ENCODE measurements at regions not wholly inside any gene's neighbourhood (a gene's known extent, or its start where the extent isn't known, plus 50 kb on each side); places are given as distances from the start of the nearest gene placed in this dataset.
"Not testable (repeated sequence)": the region's sequence is repeated elsewhere in the genome, so short reads cannot be mapped to it uniquely, and the experiment has no call there.

DNA sequence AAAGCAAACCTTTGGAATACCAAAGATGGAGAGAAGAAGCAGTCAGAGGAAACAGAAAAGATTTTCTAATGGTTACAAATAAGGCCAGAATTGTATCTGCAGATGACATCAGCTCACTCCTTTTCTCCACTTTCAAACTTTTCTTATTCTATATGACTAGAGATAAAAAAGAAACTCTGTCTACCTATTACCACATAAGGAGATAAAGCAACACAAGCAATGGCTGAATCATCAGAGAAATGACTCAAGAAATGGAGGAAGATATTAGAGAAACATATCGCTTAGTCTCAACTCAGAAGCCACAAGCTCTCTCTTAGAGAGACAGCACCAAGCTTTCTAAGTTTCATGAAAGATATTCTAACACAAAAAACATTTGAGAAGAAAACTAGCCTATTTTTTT, 784.0 kb downstream of the ZPLD1 start:
- Mint-ChIP-seq H3K4me1 (no peaks in the 10 kb centered on the region), H3K27ac (ENCODE audit: low read depth) (no peak overlapping the region), H3K27me3 (no peaks in the 10 kb centered on the region), H3K36me3 (ENCODE audit: insufficient read depth) (no peaks in the 10 kb centered on the region), H3K9me3 (peaks cover 12% of the 10 kb centered on the region), H3K4me3 (no peak overlapping the region)
- no peak for DNase-seq (ENCODE audit: low spot score in 2 of 2)
- ATAC-seq (replicated peaks; ENCODE audit: extremely low read depth, poor library complexity, severe bottlenecking): no peak

- no peak for DNase-seq (ENCODE audit: low spot score in 2 of 2)
- Mint-ChIP-seq H3K4me1 (no peaks in the 10 kb centered on the region), H3K9me3 (peaks cover 12% of the 10 kb centered on the region), H3K27me3 (no peaks in the 10 kb centered on the region), H3K36me3 (ENCODE audit: insufficient read depth) (no peaks in the 10 kb centered on the region), H3K4me3 (no peak overlapping the region), H3K27ac (ENCODE audit: low read depth) (no peak overlapping the region)
- no peak for ATAC-seq (replicated peaks; ENCODE audit: extremely low read depth, poor library complexity, severe bottlenecking)
Observed at GRCh38 chr3:103227651-103228050, 792.8 kb downstream of the ZPLD1 start.

- peaks cover 2% of the 10 kb centered on the region for H3K36me3 Mint-ChIP-seq (ENCODE audit: insufficient read depth)
- no peak overlapping the region for H3K27ac Mint-ChIP-seq (ENCODE audit: low read depth)
- no peaks in the 10 kb centered on the region for H3K27me3 Mint-ChIP-seq
- no peaks in the 10 kb centered on the region for H3K4me1 Mint-ChIP-seq
- H3K9me3 Mint-ChIP-seq: peaks cover 21% of the 10 kb centered on the region
- no peak for DNase-seq (ENCODE audit: low spot score in 2 of 2)
- no peak for ATAC-seq (replicated peaks; ENCODE audit: extremely low read depth, poor library complexity, severe bottlenecking)
- H3K4me3 Mint-ChIP-seq: no peak overlapping the region
Observed at GRCh38 chr3:103247459-103247858, 812.6 kb downstream of the ZPLD1 start.

DNA sequence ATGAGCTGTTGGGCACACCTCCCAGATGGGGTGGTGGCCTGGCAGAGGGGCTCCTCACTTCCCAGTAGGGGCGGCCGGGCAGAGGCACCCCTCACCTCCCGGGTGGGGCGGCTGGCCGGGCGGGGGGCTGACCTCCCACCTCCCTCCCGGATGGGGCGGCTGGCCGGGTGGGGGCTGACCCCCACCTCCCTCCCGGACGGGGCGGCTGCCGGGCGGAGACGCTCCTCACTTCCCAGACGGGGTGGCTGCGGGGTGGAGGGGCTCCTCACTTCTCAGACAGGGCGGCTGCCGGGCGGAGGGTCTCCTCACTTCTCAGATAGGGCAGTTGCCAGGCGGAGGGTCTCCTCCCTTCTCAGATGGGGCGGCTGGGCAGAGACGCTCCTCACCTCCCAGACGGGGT, 820.0 kb downstream of the ZPLD1 start:
- H3K27ac Mint-ChIP-seq (ENCODE audit: low read depth); H3K4me1 Mint-ChIP-seq; DNase-seq (ENCODE audit: low spot score in 2 of 2); H3K27me3 Mint-ChIP-seq; H3K36me3 Mint-ChIP-seq (ENCODE audit: insufficient read depth); ATAC-seq (replicated peaks; ENCODE audit: extremely low read depth, poor library complexity, severe bottlenecking); H3K4me3 Mint-ChIP-seq: not testable (repeated sequence)
- H3K9me3 Mint-ChIP-seq: peaks cover 11% of the 10 kb centered on the region

DNA sequence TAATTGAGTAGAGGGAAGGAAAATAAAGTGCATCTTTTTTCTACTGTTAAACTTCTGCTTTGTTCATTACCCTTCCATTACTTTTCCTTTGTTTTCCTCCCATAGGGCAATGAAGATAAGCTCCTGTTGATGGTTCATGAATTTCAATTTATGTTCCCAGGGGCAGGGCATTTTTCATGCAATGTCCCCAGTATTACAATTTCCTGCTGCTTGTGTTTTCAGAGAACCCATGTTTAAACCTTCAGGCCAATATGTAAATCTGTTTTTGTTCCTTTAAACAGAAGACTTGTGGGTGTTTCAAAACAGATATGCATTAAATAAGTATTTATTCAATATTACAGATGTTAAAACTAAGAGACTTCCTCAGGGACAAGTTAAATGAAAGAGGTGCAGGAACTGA, 834.5 kb downstream of the ZPLD1 start:
- Mint-ChIP-seq H3K27ac (ENCODE audit: low read depth) (no peak overlapping the region), H3K4me1 (no peaks in the 10 kb centered on the region), H3K4me3 (no peak overlapping the region), H3K27me3 (no peaks in the 10 kb centered on the region), H3K9me3 (peaks cover 13% of the 10 kb centered on the region), H3K36me3 (ENCODE audit: insufficient read depth) (no peaks in the 10 kb centered on the region)
- no peak for DNase-seq (ENCODE audit: low spot score in 2 of 2)
- ATAC-seq (replicated peaks; ENCODE audit: extremely low read depth, poor library complexity, severe bottlenecking): no peak

GRCh38 chr3:103271575-103271974, 836.8 kb downstream of the ZPLD1 start:
- H3K27me3 Mint-ChIP-seq: no peaks in the 10 kb centered on the region

DNA sequence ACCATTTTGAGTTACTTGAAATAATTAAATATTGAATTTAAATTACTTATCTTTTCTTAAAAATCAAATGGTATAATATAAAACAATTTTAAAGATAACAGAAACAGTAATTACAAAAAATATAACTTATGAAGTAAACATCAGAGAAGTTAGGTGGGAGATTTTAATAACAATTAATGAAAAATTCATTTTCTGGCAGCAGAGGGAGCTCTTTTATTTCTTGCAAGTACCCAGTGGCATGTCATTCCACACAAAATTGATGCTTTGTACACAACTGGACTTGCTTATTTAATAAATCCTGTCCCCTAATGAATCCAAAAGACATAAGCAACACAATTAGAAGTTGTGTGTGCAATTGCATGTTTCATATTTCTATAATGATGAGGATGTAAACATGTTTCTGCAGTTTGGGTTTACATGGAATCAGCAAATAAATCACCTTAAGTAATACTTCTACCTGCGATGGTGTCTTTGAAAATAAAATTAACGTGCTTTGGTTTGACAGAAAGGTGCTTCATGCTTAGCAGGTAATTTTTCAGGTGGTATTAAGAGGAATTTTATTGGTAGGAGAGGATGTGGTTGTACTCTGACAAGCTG, 861.3 kb downstream of the ZPLD1 start:
- no peaks in the 10 kb centered on the region for H3K4me1 Mint-ChIP-seq
- H3K27me3 Mint-ChIP-seq: no peaks in the 10 kb centered on the region
- H3K36me3 Mint-ChIP-seq (ENCODE audit: insufficient read depth): no peaks in the 10 kb centered on the region

More at GRCh38 chr3:103271575-103271974, 836.8 kb downstream of the ZPLD1 start:
- DNase-seq (ENCODE audit: low spot score in 2 of 2) (no peak), ATAC-seq (replicated peaks; ENCODE audit: extremely low read depth, poor library complexity, severe bottlenecking) (no peak)
- Mint-ChIP-seq H3K27ac (ENCODE audit: low read depth) (no peak overlapping the region), H3K9me3 (peaks cover 13% of the 10 kb centered on the region), H3K4me3 (no peak overlapping the region), H3K36me3 (ENCODE audit: insufficient read depth) (no peaks in the 10 kb centered on the region), H3K4me1 (no peaks in the 10 kb centered on the region)

DNA sequence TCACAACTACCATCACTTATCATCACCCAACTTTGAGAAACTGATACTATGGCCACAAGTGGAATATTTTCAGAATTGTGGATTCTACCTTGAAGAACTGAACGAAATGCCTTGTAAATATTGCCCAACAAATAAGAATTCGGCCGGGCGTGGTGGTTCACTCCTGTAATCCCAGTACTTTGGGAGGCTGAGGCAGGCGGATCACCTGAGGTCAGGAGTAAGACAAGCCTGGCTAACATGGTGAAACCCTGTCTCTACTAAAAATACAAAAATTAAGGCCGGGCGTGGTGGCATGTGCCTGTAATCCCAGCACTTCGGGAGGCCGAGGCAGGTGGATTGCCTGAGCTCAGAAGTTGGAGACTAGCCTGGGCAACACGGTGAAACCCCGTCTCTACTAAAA, 862.7 kb downstream of the ZPLD1 start:
- not testable (repeated sequence) for H3K4me3 Mint-ChIP-seq; H3K27me3 Mint-ChIP-seq; DNase-seq (ENCODE audit: low spot score in 2 of 2); H3K27ac Mint-ChIP-seq (ENCODE audit: low read depth); ATAC-seq (replicated peaks; ENCODE audit: extremely low read depth, poor library complexity, severe bottlenecking); H3K36me3 Mint-ChIP-seq (ENCODE audit: insufficient read depth); H3K4me1 Mint-ChIP-seq
- peaks cover 19% of the 10 kb centered on the region for H3K9me3 Mint-ChIP-seq

More for the DNA sequence above, 861.3 kb downstream of the ZPLD1 start:
- ATAC-seq (replicated peaks; ENCODE audit: extremely low read depth, poor library complexity, severe bottlenecking) (no peak), DNase-seq (ENCODE audit: low spot score in 2 of 2) (no peak)
- no peak overlapping the region for H3K4me3 Mint-ChIP-seq
- H3K27ac Mint-ChIP-seq (ENCODE audit: low read depth): no peak overlapping the region
- peaks cover 12% of the 10 kb centered on the region for H3K9me3 Mint-ChIP-seq

GRCh38 chr3:103306104-103306503, 871.3 kb downstream of the ZPLD1 start:
- no peak overlapping the region for H3K4me3 Mint-ChIP-seq
- H3K27me3 Mint-ChIP-seq: no peaks in the 10 kb centered on the region
- DNase-seq (ENCODE audit: low spot score in 2 of 2) (no peak), ATAC-seq (replicated peaks; ENCODE audit: extremely low read depth, poor library complexity, severe bottlenecking) (no peak)
- H3K27ac Mint-ChIP-seq (ENCODE audit: low read depth): no peak overlapping the region
- no peaks in the 10 kb centered on the region for H3K4me1 Mint-ChIP-seq
- peaks cover 24% of the 10 kb centered on the region for H3K9me3 Mint-ChIP-seq
- H3K36me3 Mint-ChIP-seq (ENCODE audit: insufficient read depth): no peaks in the 10 kb centered on the region

- Mint-ChIP-seq H3K9me3 (peaks cover 8% of the 10 kb centered on the region), H3K27me3 (no peaks in the 10 kb centered on the region), H3K27ac (ENCODE audit: low read depth) (no peak overlapping the region), H3K36me3 (ENCODE audit: insufficient read depth) (no peaks in the 10 kb centered on the region), H3K4me1 (no peaks in the 10 kb centered on the region), H3K4me3 (no peak overlapping the region)
- ATAC-seq (replicated peaks; ENCODE audit: extremely low read depth, poor library complexity, severe bottlenecking) (no peak), DNase-seq (ENCODE audit: low spot score in 2 of 2) (no peak)
Observed at GRCh38 chr3:103308921-103309320, 874.1 kb downstream of the ZPLD1 start.

GRCh38 chr3:103319912-103320311, 885.1 kb downstream of the ZPLD1 start:
- H3K4me3 Mint-ChIP-seq: no peak overlapping the region
- no peak overlapping the region for H3K27ac Mint-ChIP-seq (ENCODE audit: low read depth)
- no peaks in the 10 kb centered on the region for H3K27me3 Mint-ChIP-seq
- H3K9me3 Mint-ChIP-seq: peaks cover 9% of the 10 kb centered on the region
- no peak for DNase-seq (ENCODE audit: low spot score in 2 of 2)
- no peak for ATAC-seq (replicated peaks; ENCODE audit: extremely low read depth, poor library complexity, severe bottlenecking)
- no peaks in the 10 kb centered on the region for H3K36me3 Mint-ChIP-seq (ENCODE audit: insufficient read depth)
- H3K4me1 Mint-ChIP-seq: no peaks in the 10 kb centered on the region

- ATAC-seq (replicated peaks; ENCODE audit: extremely low read depth, poor library complexity, severe bottlenecking) (no peak), DNase-seq (ENCODE audit: low spot score in 2 of 2) (no peak)
- no peaks in the 10 kb centered on the region for H3K4me1 Mint-ChIP-seq
- H3K9me3 Mint-ChIP-seq: peaks cover 5% of the 10 kb centered on the region
- no peaks in the 10 kb centered on the region for H3K27me3 Mint-ChIP-seq
- no peaks in the 10 kb centered on the region for H3K36me3 Mint-ChIP-seq (ENCODE audit: insufficient read depth)
- no peak overlapping the region for H3K27ac Mint-ChIP-seq (ENCODE audit: low read depth)
- H3K4me3 Mint-ChIP-seq: no peak overlapping the region
Observed at GRCh38 chr3:103337179-103337845, 902.5 kb downstream of the ZPLD1 start.

GRCh38 chr3:103341078-103341606, 906.3 kb downstream of the ZPLD1 start:
- no peaks in the 10 kb centered on the region for H3K36me3 Mint-ChIP-seq (ENCODE audit: insufficient read depth)
- no peak for DNase-seq (ENCODE audit: low spot score in 2 of 2)
- no peak overlapping the region for H3K27ac Mint-ChIP-seq (ENCODE audit: low read depth)
- ATAC-seq (replicated peaks; ENCODE audit: extremely low read depth, poor library complexity, severe bottlenecking): no peak
- H3K9me3 Mint-ChIP-seq: no peaks in the 10 kb centered on the region
- no peaks in the 10 kb centered on the region for H3K4me1 Mint-ChIP-seq
- H3K27me3 Mint-ChIP-seq: no peaks in the 10 kb centered on the region
- H3K4me3 Mint-ChIP-seq: no peak overlapping the region
